GM21367 (cell line): ENCODE measurements at regions not wholly inside any gene's neighbourhood (a gene's known extent, or its start where the extent isn't known, plus 50 kb on each side); places are given as distances from the start of the nearest gene placed in this dataset.

Experiments
- ATAC-seq: cut with Tn5 transposase; IDR thresholded peaks from one replicate; pipeline ENCODE4 v1.9.1; 2021; ENCODE audit not compliant: unreplicated experiment

DNA sequence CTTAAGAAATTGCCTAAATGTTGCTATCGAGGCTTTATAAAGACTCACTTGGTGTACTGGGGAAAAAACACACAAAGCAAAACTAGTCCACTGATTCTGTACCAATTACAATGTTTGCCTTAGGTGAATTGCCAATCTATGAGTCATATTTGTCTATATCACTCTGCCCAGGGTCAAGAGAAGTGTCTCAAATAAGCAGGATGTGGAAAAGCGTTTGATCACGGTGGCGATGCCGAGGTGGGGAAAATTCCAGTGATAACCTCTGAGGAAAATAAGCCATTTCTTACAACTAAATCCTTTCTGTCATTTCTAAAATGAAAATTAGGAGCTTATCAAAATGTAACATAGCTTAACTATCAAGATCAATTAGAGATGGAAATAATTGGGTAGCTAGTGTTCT is 148.6 kb upstream of the DIO3 start:
- ATAC-seq = no peak

DNA sequence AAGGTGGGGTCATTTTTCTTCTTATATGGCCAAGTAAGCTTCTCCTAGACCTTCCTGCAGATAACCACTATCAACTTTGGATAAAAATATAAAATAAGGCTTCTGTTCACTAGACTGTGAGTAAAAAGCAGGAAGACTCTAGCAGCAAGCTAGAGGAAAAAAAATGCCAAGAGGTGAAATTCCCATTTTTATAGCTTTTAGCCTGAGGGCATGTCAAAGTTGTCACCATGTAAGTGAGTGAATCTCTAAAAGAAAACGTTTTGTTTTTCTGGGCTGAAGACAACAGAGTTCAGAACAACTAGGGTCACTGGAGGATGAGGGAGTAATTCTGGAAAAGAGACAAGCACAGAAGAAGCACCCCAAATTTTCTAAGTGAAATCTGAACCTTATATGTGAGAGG is 143.9 kb upstream of the DIO3 start:
- no peak for ATAC-seq

DNA sequence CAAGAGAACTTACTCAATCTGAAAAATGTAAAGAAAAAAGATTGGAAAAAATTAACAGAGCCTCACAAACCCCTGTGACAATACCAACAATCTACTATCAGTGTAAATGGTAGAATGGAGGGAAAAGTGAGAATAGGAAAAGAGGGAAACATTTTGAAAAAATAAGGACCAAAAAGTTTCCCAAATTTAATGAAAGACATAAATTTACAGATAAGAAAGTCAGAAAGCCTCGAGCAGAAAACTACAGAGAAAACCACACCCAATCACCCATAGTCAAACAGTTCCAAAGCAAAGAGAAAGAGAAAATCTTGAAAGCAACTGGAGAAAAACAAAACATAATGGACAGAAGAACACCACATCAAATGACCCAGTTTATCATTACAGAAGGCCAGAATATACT is 142.7 kb upstream of the DIO3 start:
- ATAC-seq = no peak

DNA sequence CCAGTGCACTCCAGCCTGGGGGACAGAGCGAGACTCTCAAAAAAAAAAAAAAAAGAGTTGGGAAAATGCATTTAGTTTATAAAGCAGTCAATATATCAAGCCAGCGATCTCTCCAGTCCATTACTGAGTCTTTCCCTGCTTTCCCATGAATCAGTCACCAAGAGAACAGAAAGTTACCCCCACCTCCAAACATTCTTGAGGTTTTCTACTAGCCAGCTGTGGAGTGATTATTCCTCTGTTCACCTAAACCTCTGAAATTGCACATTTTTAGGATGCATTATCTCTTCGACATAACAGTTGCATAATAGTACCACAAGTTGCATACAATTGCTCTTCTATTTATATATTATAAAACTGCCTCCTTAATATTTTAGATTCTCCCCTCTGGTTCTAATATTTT is 134.8 kb upstream of the DIO3 start:
- no peak for ATAC-seq

DNA sequence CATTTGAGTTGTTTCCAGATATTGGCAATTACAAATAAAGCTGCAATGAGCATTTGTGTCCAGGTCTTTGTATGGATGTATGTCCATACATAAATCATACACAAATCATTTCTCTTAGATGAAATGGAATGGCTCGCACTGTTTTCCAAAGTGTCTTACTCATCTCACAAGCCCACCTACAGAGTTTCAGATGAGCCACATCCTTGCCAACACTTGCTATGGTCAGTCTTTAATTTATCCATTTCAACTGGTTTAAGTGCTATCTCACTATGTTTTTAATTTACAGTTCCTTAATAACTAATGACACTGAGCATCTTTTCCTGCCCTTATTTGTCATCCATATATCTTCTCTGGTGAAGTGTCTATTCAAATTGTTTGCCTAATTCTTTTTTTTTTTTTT is 132.9 kb upstream of the DIO3 start:
- no peak for ATAC-seq

DNA sequence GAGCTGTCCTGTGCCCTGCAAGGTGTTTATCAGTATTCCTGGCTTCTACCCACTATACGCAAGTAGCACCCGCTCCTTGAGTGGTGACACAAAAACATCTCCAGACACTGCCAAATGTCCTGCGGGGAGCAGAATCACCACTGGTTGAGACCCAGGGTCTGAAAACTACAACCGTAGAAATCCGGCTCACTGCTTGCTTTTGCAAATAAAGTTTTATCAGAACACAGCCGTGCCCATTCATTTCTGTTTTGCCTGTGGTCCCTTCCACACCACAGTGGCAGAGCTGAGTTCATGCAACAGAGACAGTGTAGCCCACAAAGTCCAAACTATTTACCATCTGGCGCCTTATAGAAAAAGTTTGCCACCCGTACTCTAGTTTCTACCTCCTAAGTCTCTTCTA is 125.7 kb upstream of the DIO3 start:
- ATAC-seq = no peak

DNA sequence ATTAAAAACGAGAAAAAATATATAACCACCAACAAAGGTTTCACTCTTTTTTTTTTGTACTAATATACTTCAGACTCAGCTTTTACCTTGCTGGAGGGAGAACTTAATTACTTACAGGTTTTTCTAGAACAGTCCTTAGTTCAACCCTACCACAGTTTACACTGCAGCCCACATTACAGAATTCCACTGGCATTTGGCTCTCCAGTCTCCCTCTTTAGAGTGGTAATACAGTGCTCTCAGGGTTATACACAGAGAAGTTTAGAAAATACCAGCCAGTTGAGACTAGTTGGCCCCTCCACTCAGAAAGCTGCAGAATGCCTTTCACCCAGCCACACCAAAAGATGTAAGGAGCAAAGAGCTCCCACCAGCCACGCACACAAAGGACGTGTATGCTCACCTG is 122.3 kb upstream of the DIO3 start:
- ATAC-seq = no peak

DNA sequence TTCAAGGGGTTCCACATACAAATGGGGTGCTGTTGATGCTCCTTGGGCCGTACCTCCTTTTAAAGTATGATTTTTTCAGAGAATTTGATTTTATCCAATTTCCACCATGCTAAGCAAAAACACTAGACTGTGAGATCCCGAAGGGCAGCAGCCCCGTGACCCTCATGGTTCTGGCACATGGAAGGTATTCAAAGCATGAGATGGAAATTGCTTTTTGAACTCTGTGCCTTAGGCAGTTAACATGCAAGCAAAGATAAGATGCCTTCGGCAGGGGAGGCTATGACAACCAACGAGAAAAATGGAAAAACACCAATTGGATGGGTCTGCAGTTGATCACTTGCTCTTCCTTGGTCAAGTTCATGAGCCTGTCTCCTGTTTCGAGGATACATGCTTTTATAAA is 120.8 kb upstream of the DIO3 start:
- no peak for ATAC-seq

DNA sequence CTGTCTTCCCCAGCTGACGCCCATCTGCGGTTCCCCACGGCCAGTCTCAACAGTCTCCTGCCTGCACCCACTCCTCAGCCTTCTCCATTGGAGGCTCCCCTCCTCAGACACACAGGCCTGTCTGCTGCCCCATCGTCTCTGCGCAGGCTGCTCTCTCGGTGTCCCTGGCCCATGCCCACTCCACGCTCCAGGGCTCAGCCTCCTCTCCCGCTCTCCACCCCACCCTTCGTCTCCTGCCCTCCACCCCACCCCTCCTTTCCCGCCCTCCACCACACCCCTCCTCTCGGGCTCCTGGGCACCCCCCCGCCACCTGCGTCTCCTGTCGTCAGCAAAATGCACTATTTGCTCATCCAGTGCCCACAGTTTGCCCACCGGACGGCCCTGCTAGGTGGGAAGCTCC is 119.6 kb upstream of the DIO3 start:
- ATAC-seq = no peak

DNA sequence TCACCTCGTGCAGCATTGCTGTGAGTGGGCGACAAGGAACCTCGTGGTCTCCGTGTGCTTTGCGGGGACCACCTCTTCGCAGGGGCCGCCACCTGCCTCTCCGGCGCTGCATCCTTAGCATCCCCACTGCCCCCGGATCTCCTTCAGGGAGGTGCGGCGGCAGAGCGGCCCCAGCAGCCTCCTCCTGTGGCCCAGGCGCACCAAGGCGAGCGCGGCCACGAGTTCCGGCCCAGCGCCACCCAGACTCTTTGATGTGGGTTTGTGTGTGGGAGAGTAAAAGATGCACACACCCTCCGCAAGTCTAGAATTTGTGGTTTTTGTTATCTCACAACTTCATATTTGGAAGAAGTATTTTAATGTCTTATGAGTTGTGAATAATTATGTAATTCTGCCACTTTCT is 118.8 kb upstream of the DIO3 start:
- no peak for ATAC-seq

DNA sequence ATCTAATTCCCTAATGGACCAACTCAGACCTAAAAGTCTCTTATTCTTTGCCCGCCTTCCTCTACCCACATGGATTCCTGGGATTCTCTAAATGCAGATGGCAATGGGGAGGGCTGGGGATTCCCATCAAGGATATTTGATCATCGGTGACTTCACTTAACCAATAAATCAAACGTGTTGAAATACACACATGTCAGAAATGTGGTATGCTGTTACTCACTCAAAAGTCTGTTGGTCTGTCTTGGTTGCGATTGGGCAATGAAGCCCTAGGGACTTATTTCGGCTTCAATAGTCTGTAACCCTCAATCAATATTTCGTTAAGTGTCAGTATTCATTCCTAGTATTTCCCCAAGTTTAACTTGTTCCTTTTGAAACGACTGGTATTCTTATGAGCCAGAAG is 117.2 kb upstream of the DIO3 start:
- ATAC-seq = no peak

DNA sequence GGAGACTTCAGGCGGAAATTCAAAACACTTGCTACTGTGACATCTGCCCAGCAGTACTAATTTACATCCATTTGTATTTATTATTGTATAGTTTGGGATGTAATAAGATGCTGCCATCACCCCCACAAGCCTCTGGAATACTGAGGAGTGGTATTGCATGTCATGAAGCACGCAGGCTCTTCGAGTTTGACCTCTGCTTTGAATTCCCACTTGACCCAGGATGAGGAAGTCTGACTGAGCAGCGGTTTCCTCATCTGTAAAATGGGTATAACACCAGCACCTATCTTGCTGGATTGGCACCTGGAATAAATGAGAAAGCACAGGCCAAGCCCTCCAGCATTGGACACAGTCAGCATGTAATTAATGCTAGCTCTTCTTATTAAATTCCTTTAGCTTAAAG is 116.0 kb upstream of the DIO3 start:
- no peak for ATAC-seq

DNA sequence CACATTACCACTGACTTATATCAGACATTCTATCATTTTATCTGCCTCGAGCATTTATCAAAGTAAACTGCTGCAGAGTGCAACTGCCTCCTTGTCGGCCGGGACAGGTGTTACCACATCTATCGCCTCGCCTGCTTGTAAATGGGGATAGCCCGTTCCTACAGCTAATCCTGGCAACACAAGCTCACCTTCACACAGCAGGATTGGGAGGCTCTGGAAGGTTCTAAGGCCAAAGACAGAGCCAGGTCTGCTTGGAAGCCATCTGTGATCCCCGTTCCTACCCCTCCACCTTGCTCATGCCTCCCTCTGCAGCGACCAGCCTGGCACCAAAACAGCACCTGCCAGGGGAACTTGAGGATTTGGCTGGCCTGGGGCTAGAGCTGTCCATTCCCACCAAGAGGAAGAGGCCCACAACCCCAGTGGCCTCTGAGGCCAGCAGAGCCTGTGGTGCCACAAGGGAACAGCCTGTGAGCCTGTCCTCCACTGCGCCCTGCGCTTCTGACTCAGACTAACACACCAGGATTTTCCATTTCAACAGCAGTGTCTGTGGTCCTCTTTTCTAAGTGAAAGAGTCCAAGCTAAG is 114.8 kb upstream of the DIO3 start:
- no peak for ATAC-seq

DNA sequence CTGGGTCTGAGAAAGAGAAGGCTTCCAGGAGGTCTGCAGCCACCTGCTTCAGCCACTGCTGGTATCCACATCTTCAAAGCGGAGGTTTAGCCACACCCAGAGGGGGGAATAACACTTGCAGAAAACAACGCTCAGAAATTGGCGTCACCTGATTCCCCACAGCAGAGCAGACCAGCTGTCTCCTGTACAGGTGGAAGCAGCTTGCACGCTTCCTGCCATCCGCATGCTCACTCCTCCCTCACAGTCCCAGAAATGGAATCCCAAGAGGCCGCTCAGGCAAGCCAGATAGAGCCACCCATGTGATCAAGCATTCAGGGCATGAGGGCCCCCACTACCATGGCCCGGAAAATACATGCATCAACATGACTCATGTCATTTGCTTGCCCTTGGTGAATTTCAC is 112.2 kb upstream of the DIO3 start:
- no peak for ATAC-seq

DNA sequence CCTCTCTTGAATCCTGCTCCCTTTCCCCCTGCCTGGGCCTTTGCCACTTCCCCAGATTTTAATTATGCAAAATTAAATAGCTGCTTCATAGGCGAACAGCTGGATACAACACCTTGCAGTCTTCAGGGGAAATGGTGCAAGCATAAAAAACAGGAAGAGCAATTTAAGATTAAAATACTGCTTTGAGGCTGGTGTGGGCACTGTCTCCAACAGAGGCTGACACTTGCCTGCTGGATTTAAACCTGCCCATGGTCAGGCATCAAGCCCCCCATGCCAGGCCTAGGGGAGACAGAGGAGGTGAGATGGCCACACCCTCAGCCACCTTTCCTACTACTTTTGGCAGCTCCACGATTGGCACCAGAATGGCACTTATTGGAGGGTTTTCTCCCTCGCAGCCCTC is 110.1 kb upstream of the DIO3 start:
- ATAC-seq = no peak

DNA sequence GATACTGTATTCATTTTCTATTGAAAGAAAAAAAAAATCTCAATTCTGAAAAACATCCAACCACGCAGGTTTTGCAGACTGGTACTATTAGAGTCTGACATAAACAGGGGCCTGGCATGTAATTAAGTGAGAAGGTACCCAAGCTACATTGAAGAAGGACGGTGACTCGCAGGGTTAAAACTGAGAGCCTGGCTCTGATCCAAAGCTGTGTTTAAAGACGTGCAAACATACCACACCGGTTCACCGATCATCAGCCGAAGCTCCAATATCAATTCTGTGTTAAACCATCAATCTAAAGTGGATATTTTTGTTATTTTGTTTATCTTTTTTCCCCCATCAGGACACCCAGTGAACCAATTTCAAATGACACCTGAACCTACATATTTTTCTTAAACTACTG is 108.1 kb upstream of the DIO3 start:
- ATAC-seq = no peak

DNA sequence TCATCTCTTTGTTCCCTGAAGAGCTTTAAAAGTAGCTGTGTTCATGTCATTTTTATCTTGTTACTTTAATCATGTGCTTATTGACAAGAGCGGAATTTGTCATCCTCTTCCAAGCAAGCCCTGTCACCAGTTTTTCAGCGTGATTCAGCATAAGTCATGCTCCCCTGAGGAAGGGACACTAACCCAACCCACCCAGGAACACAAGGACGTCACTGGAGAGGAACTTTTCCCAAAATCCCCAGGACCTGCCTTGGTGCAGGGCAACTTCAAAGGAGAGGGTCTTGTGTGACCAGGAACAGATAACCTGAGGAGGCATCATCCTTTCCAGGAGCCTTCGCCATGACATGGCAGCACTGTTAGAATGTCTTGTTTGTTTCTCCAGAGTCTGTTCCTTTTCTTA is 107.1 kb upstream of the DIO3 start:
- no peak for ATAC-seq

DNA sequence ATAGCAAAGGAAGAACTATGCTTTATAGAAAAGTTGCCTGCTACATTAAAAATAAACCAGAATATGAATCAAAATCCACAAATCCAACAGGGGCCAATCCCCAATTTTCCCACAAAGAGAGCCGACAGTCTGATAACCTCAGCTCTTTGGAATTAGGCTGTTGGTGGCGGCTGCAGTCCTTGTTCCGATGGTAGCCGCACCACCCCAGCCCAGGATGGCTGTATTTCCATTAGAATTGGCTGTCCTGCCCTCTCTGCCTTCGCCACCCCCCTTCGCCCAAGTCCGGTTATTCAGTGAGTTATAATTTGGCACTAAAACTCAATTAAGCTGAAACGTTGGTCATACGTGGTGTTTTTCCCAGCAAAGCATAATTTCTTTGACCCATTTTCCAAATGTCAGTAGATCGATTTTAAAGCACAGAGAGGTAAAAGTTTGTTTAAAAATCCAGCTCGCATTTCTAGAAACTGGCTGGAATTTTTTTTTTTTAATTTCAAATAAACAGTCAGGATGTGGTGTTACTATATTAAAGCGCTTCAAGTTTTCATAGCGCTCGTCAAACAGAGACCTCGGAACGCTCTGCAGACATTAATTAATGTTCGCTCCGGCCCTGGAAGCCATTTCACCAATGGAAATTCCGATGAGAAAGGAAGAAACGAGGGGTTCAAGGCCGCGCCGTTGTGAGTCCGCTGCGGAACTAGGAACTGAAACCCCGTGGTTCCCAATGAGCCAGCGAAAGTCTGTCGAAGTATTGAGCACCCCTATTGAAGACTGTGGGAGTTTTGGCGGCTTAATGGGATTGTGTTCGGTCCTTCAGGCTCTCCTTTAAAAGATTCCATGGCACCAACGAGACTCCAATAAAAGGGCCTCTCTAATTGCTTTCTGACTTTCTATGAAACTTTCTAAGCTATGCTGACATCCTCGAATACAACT is 104.8 kb upstream of the DIO3 start:
- ATAC-seq = no peak

DNA sequence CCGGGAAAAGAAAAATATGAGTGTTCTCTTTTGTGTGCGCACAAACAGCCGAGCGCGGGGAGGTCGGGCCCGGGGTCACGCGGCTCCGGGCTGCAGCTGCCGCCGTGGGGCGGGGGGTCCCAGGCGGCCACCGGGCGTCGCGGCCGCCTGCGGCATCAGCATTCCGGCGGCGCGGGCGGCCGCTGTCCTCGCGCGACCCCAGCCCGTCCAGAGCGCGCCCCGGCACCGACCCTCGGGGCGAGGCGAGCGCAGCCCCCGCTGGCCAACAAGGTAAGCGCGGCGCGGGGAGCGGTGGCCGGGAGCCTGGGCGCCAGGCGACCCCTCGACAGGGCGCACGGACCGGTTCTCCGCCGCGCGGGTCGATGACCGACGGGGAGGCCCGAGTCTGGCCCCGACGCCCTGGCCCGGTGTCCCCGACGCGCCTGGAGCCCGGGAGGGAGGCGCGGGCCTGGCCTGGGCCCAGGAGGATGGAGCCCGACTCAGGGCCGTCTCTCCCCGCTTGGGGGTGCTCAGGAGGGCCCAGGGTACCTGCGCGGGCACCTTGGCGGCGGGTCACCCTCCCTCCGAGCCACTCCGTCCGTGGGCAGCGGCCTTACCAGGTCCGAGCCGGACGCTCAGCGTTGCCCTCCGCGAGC is 103.9 kb upstream of the DIO3 start:
- ATAC-seq = no peak

DNA sequence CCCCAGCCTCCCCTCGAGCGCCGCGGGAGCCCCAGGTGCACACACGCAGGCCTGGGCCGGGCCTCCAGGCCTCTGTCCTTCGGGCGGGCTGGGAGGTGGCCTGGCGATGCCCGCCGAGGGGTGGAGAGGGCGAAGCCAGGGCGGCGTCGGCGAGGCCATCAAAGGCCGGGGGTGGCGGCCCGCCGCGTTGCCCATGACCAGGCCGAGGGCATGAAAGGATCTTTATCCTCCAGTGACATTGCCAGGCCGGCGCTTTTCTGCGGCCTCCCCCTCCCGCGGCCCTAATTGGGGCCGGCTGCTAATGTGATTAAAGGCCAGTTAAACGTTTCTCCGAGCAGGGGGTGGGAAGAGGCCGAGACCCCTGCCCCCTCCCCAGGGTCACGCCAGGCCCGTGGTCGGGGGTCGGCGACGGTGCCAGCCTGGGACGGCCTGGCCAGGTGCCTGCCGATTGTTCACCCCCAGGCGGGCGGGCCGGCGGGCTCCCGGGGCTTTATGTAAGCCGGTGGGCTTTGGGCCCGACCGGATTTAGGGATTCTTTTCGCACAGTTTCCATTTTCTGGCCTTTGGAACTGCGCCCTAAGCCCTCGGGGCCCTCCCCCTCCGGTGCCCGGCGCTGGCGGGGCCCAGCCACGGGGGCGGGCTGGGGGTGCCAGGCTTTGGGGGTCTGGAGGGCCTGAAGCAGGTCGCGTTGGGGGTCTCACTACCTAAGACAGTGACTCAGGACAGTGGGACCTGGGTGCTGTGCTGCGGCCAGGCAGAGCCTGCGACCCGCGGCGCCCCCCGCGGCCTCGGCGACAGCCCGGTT is 103.2 kb upstream of the DIO3 start:
- ATAC-seq = no peak

DNA sequence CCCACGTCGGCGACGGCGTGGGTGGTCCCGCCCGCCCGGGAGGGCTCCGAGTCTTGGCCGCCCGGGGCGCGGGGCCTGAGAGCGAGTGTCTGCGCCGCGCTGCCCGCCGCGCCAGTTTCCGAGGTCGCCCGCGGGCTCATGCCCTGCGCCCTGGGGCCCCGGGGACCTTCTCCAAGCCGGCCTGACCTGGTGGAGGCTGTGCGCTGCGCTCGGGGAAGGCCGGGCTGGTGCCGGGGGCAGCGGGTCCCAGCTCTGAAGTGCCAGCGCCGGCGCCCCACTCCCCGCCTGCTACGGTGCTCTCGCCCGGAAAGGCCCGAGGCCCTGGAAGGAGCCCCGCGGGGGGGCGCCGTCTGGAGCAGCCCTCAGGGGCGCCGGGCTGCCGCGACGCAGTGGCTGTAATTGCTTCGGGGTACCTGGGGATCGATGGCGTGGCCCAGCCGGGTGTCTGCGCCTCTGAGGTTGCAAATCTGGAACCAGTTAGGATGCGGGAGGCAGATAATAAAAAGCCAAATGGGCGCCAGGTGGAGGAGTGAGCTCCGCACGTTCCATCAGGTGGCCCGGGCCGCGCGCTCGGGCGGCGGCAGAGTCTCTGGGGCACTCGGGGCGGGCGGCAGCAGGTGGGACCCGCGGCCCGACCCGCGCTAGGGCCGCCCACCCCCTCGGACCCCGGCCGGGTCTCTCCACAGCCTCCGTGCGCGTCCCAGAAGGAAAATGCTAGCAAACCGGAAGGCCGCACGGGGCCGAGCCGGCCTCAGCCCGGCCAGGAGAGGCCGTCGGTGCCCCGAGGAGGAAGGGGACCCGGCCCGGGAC is 102.3 kb upstream of the DIO3 start:
- no peak for ATAC-seq
